WTC11 (cell line): ENCODE measurements at regions not wholly inside any gene's neighbourhood (a gene's known extent, or its start where the extent isn't known, plus 50 kb on each side); places are given as distances from the start of the nearest gene placed in this dataset.

ENCODE experiments used
- ATAC-seq: fragments of 200-7000 bp; cut with Tn5 transposase; 2 replicates; pipeline ENCODE4 v1.10.0; 2021; ENCODE audit warnings: mild to moderate bottlenecking, moderate library complexity
- CTCF ChIA-PET: fragments of 300-600 bp; sonication (Branson Sonifier 250); formaldehyde crosslinking; loops from one replicate; lab custom pipeline; 2021; ENCODE audit warnings: antibody characterized with exemption; lab: Charles Lee
- POLR2A ChIA-PET: fragments of 350-600 bp; sonication (Branson Sonifier 250); formaldehyde crosslinking; loops from one replicate; lab custom pipeline; 2021; ENCODE audit warnings: antibody characterized with exemption; lab: Charles Lee
- DNase-seq: peaks from one replicate; pipeline ENCODE4 v3.0.0; 2021; ENCODE audit warnings: low spot score
- H3K27ac Mint-ChIP-seq: 2 replicates; pipeline ENCODE4 v1.8.0; 2021; ENCODE audit warnings: mixed read lengths
- H3K27me3 Mint-ChIP-seq: 2 replicates; pipeline ENCODE4 v1.8.0; 2021; ENCODE audit warnings: low read depth, mild to moderate bottlenecking, moderate library complexity, mixed read lengths
- H3K36me3 Mint-ChIP-seq: 2 replicates; pipeline ENCODE4 v1.8.0; 2021; ENCODE audit warnings: mixed read lengths
- H3K4me1 Mint-ChIP-seq: 2 replicates; pipeline ENCODE4 v1.8.0; 2022; ENCODE audit warnings: mixed read lengths
- H3K4me3 Mint-ChIP-seq: 2 replicates; pipeline ENCODE4 v1.8.0; 2021; ENCODE audit warnings: mild to moderate bottlenecking, moderate library complexity, mixed read lengths
- H3K9me3 Mint-ChIP-seq: 2 replicates; pipeline ENCODE4 v1.8.0; 2021; ENCODE audit warnings: mixed read lengths
- AFF4 ChIP-seq: sonication (generic); formaldehyde crosslinking; IDR thresholded peaks from 2 replicates; pipeline ENCODE4 v1.8.1; 2023; ENCODE audit warnings: mild to moderate bottlenecking, missing genetic modification reagents, borderline replicate concordance
- ARID4B ChIP-seq: sonication (generic); formaldehyde crosslinking; IDR thresholded peaks from 2 replicates; pipeline ENCODE4 v1.8.0; 2023; ENCODE audit warnings: missing genetic modification reagents, mild to moderate bottlenecking, borderline replicate concordance
- ATF1 ChIP-seq: sonication (generic); formaldehyde crosslinking; IDR thresholded peaks from 2 replicates; pipeline ENCODE4 v1.8.1; 2023; ENCODE audit warnings: mild to moderate bottlenecking, moderate library complexity, missing genetic modification reagents
- CBFB ChIP-seq: sonication (generic); formaldehyde crosslinking; IDR thresholded peaks from 2 replicates; pipeline ENCODE4 v1.8.1; 2022; ENCODE audit warnings: mild to moderate bottlenecking, low read depth, missing genetic modification reagents
- CDX4 ChIP-seq: fragments of 250-450 bp; sonication (Bioruptor Pico); IDR thresholded peaks from 2 replicates; pipeline ENCODE4 v1.9.0; 2021; ENCODE audit warnings: moderate library complexity, mild to moderate bottlenecking, inconsistent platforms, borderline replicate concordance
- ELF4 ChIP-seq: sonication (generic); formaldehyde crosslinking; IDR thresholded peaks from 2 replicates; pipeline ENCODE4 v1.8.1; 2022; ENCODE audit warnings: low read depth, mild to moderate bottlenecking, moderate library complexity, missing genetic modification reagents
- EMX1 ChIP-seq: fragments of 250-450 bp; sonication (Bioruptor Pico); IDR thresholded peaks from 2 replicates; pipeline ENCODE4 v1.8.0; 2021; ENCODE audit warnings: mild to moderate bottlenecking
- ETV6 ChIP-seq: sonication (generic); formaldehyde crosslinking; IDR thresholded peaks from 2 replicates; pipeline ENCODE4 v1.8.1; 2022; ENCODE audit warnings: mild to moderate bottlenecking, missing genetic modification reagents
- FOXK1 ChIP-seq: sonication (generic); formaldehyde crosslinking; IDR thresholded peaks from 2 replicates; pipeline ENCODE4 v1.8.0; 2022; ENCODE audit warnings: mild to moderate bottlenecking, moderate library complexity, missing genetic modification reagents
- GABPB1 ChIP-seq: sonication (generic); formaldehyde crosslinking; IDR thresholded peaks from 2 replicates; pipeline ENCODE4 v1.8.1; 2023; ENCODE audit warnings: mild to moderate bottlenecking, missing genetic modification reagents
- GRHL2 ChIP-seq: fragments of 250-450 bp; sonication (Bioruptor Pico); IDR thresholded peaks from 2 replicates; pipeline ENCODE4 v1.8.0; 2022; ENCODE audit warnings: mild to moderate bottlenecking, moderate library complexity; ENCODE audit not compliant: insufficient replicate concordance, severe bottlenecking
- HMGA2 ChIP-seq: fragments of 250-450 bp; sonication (Bioruptor Pico); IDR thresholded peaks from 2 replicates; pipeline ENCODE4 v1.4.0; 2021; ENCODE audit warnings: mild to moderate bottlenecking, moderate library complexity
- KAT7 ChIP-seq: sonication (generic); formaldehyde crosslinking; IDR thresholded peaks from 2 replicates; pipeline ENCODE4 v1.8.1; 2023; ENCODE audit warnings: missing genetic modification reagents, mild to moderate bottlenecking, borderline replicate concordance
- NR2C2 ChIP-seq: sonication (generic); formaldehyde crosslinking; IDR thresholded peaks from 2 replicates; pipeline ENCODE4 v1.8.0; 2022; ENCODE audit warnings: mild to moderate bottlenecking, missing genetic modification reagents
- PRDM15 ChIP-seq: sonication (generic); formaldehyde crosslinking; IDR thresholded peaks from 2 replicates; pipeline ENCODE4 v1.8.0; 2022; ENCODE audit warnings: missing genetic modification reagents
- PREB ChIP-seq: sonication (generic); formaldehyde crosslinking; IDR thresholded peaks from 2 replicates; pipeline ENCODE4 v1.8.1; 2022; ENCODE audit warnings: mild to moderate bottlenecking, missing genetic modification reagents, moderate library complexity, borderline replicate concordance
- ZBTB21 ChIP-seq: sonication (generic); formaldehyde crosslinking; IDR thresholded peaks from 2 replicates; pipeline ENCODE4 v1.8.1; 2023; ENCODE audit warnings: mild to moderate bottlenecking, missing genetic modification reagents, borderline replicate concordance
- ZSCAN18 ChIP-seq: fragments of 250-450 bp; sonication (Bioruptor Pico); IDR thresholded peaks from 2 replicates; pipeline ENCODE4 v2.1.2; 2022; ENCODE audit warnings: mild to moderate bottlenecking, moderate library complexity

GRCh38 chr10:28906011-28906411 is 228.7 kb downstream of the BAMBI start:
- peaks cover 5% of the 10 kb centered on the region for H3K9me3 Mint-ChIP-seq
- H3K27me3 Mint-ChIP-seq, result no peaks in the 10 kb centered on the region
- H3K4me3 Mint-ChIP-seq, result no peak overlapping the region
- H3K36me3 Mint-ChIP-seq, result peaks cover 4% of the 10 kb centered on the region
- no peak for DNase-seq
- no peaks in the 10 kb centered on the region for H3K4me1 Mint-ChIP-seq
- ATAC-seq, result no peak
- H3K27ac Mint-ChIP-seq, result no peak overlapping the region
- ChIA-PET POLR2A (no interaction called here), CTCF (no interaction called here)
- no peak for TF ChIP-seq ATF1 (CRISPR knock-in tag)
- TF ChIP-seq EMX1 (CRISPR knock-in tag), result no peak
- TF ChIP-seq KAT7 (CRISPR knock-in tag), result no peak
- TF ChIP-seq ARID4B (CRISPR knock-in tag), result no peak
- TF ChIP-seq ZBTB21 (CRISPR knock-in tag), result no peak
- no peak for TF ChIP-seq CBFB (CRISPR knock-in tag)
- TF ChIP-seq GABPB1 (CRISPR knock-in tag), result no peak
- TF ChIP-seq NR2C2 (CRISPR knock-in tag), result no peak
- no peak for TF ChIP-seq HMGA2 (CRISPR knock-in tag)
- TF ChIP-seq GRHL2 (CRISPR knock-in tag), result no peak
- TF ChIP-seq PRDM15 (CRISPR knock-in tag), result no peak
- no peak for TF ChIP-seq ETV6 (CRISPR knock-in tag)
- TF ChIP-seq ELF4, result no peak
- TF ChIP-seq FOXK1, result no peak
- no peak for TF ChIP-seq CDX4 (CRISPR knock-in tag)

- DNase-seq (no peak), ATAC-seq (no peak)
- POLR2A ChIA-PET, result no interaction called here
- H3K4me1 Mint-ChIP-seq, result no peaks in the 10 kb centered on the region
- H3K9me3 Mint-ChIP-seq, result peaks cover 1% of the 10 kb centered on the region
- no peak overlapping the region for H3K4me3 Mint-ChIP-seq
- H3K27ac Mint-ChIP-seq, result no peak overlapping the region
- CTCF ChIA-PET, result no interaction called here
- H3K27me3 Mint-ChIP-seq, result no peaks in the 10 kb centered on the region
- peaks cover under 1% of the 10 kb centered on the region for H3K36me3 Mint-ChIP-seq
- TF ChIP-seq PREB (CRISPR knock-in tag) (no peak), CDX4 (CRISPR knock-in tag) (no peak), ZSCAN18 (CRISPR knock-in tag) (no peak), AFF4 (CRISPR knock-in tag) (no peak), HMGA2 (CRISPR knock-in tag) (no peak)
These were observed 229.1 kb downstream of the BAMBI start for GRCh38 chr10:28906415-28906814.
